ENCODE measurements at regions not wholly inside any gene's neighbourhood (a gene's known extent, or its start where the extent isn't known, plus 50 kb on each side); places are given as distances from the start of the nearest gene placed in this dataset.
A peak's percentile ranks its signal among the peaks of the same experiment; 100 is the strongest.
"Not testable (repeated sequence)": the region's sequence is repeated elsewhere in the genome, so short reads cannot be mapped to it uniquely, and the experiment has no call there.

DNA sequence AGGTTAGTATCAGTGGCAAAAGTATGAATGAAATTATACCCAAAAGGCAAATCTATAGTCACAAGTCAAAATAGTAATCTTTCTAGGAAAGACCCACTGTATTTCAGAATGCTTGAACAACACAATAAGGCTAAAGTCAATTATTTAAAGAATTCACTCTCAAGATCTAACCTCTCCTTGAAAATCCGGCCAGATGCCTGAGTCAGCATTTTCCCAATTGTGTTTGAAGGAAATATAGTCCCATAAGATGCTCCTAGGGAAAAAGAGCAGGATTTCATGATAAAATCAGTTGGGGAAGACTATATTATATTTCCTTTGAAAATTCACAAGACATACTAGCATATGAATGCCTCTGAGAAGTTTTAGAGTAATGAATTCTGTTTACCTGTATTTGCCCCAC lies 1075.0 kb downstream of the GRM8 start:
- DNase-seq = no peak

- no peak for DNase-seq
Observed at GRCh38 chr7:126166645-126167044, 1086.1 kb downstream of the GRM8 start.

- DNase-seq = no peak
Observed at GRCh38 chr7:126163647-126164046, 1089.1 kb downstream of the GRM8 start.

DNA sequence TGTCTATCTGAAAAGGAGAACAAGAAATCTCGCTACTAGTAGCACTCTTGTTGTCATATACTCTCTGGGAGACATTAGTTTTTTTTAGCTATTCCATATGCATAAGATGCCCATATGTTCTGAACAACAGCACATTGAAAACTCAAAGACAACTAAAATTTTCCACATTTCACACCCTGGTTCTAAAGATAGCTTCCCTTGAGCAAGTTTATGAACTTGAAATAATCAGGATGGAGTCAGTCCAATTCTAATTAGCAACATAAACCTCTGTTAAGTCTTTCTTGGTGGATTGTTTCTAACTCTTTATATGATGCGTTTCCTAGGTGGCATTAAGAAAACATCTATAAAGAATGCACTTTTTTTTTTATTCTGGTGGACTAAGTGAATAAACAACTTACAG lies 1095.3 kb downstream of the GRM8 start:
- DNase-seq = no peak

- no peak for DNase-seq
Observed at GRCh38 chr7:126150278-126150958, 1102.3 kb downstream of the GRM8 start.

- no peak for DNase-seq
Observed at GRCh38 chr7:126140858-126141466, 1111.8 kb downstream of the GRM8 start.

DNA sequence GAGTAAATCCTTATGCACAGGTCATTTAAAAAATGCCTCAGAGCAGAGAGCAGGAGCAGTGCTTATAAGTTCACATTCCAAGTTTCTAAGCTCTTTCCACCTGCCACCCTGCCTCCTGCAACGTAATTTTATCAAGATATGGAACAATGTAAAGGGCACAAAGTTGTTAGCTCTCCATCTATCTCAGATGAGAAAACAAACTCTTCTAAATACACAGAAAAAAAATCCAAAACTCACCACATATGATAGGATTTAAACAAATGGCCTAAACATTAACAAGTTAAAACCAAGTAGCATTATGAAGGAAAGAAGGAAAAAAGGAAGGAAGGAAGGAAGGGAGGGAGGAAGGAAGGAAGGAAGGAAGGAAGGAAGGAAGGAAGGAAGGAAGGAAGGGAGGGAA lies 1132.8 kb downstream of the GRM8 start:
- no peak for DNase-seq

GRCh38 chr7:126103582-126103981 lies 1149.2 kb downstream of the GRM8 start:
- DNase-seq = no peak

DNA sequence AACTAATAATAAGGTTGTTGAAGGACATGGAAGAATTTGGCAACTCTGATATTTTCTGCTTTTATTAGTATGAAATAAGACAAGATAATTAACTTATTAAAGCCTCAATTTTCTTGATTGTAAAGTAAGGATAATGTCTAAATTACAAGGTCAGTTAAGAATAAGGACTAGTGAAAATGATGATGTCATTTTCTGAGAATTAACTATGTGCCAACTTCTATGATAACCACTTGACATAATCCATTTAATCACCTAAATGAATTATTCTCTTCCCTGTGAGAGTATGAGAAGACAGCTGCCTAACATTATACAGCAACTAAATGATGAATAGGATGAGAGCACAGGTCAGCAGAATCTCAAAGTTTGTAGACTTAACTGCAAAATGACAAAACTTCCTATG lies 1153.4 kb upstream of the POT1 start:
- DNase-seq = no peak

- DNase-seq = no peak
Observed at GRCh38 chr7:126079581-126079980, 1150.0 kb upstream of the POT1 start.

GRCh38 chr7:126079151-126079550 lies 1149.5 kb upstream of the POT1 start:
- DNase-seq = no peak

- no peak for DNase-seq
Observed at GRCh38 chr7:126065766-126066165, 1136.1 kb upstream of the POT1 start.

- DNase-seq = no peak
Observed at GRCh38 chr7:126057979-126058378, 1128.4 kb upstream of the POT1 start.

GRCh38 chr7:126056613-126057012 lies 1127.0 kb upstream of the POT1 start:
- DNase-seq = not testable (repeated sequence)

- DNase-seq = no peak
Observed at GRCh38 chr7:126052229-126052628, 1122.6 kb upstream of the POT1 start.

- no peak for DNase-seq
Observed at GRCh38 chr7:126044662-126045061, 1115.0 kb upstream of the POT1 start.

DNA sequence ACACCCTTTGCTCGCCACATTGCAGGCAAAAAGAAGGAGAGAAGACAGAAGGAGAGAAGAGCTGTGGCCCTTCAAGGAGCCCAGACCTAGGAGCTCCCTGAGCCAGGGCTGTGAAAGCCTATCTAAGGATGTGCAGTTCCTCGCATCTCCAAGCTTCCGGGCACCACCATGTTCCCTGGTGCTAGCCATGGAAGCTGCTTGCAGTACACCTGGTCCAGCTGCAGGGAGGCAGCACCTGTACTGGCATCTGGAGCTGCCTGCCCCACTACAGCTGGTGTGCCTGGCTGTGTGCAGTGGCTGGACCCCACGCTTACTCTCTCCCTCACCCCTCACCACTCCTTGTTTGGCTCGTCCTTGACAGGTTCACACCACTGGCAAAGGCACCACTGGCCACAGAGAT lies 1111.8 kb upstream of the POT1 start:
- no peak for DNase-seq

- DNase-seq = no peak
Observed at GRCh38 chr7:126040114-126041045, 1110.8 kb upstream of the POT1 start.

DNA sequence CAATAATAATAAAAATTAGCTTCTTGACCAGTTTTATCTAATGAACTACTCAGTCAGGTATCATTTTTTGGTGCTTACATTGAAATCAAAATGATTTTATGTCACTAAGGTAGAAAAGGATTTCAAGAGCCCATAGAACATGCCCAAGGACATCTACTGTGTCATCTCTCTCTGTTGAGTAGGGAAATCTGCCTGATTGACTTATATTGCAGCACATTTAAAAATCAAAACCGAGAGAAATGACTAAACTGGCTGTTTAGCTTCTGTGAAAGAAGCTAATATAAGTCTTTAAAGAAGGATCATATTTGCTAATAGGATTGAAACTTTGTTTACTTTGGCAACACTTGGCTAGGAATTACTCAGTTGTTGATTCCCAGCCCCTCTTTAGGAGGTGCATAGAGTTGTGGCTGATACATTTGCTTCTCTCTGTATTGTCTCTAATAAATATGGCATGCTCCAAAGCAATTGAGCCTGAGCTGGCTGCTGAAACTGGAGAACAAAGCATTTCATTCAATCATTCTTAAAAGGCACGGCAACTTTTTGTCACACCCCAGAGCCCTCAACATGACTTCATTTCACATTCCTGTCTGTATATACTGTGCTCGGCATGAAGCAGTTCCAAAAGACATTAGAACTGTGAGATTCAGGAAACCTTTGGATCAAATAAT lies 1096.9 kb upstream of the POT1 start:
- peak; percentile 42 for DNase-seq

DNA sequence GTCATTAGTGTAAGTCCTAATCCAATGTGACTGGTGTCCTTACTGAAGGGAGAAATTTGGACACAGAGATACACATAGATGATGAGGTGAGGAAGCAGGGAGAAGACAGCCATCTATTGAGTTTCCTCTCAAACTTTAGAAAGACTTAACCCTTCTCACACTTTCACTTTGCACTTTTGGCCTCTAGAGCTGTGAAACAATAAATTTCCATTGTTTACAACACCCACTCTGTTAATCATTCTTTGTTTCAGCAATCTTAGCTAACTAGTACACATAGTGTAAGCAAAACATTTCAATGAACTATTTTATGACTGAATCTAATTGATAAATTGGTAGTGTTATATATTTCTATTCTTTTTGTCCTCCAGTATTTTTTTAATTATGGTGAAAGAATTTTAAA lies 1092.8 kb upstream of the POT1 start:
- DNase-seq = no peak

DNA sequence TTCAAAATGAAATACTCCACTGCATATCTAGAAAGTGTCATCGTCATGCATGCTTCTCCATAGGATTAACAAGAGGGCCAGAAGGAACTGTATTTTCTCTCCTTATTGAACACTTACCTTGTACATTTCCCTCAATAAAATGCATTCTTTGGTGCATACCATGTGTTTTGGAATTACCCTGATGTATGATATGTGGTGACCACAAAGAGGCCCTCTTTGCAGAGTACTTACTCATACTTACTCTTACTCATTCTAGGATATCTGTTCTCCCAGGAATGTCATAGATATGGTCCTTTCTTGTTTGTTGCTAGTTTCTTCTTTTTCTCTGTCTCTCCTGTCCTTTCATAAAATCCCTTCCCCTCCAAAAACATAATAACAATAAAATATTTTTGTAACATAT lies 1087.1 kb upstream of the POT1 start:
- no peak for DNase-seq

DNA sequence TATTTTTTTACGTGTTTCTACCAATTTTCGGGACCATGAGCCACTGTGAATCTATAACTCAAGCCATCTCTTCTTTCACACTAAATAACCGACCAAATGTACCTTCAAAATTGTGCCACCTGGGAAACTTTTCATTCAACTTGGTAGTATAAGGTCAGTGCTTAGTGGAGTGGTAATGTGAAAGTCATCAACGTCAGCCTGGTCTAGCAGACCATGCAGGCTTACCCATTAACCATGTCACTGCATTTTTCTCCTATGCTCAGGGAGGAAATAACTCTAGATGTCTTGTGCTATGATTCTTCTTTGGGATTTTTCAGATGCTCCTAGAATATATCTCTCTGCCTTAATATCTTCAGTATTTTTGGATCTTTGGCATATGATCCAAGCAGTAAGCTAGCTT lies 1075.4 kb upstream of the POT1 start:
- no peak for DNase-seq

DNA sequence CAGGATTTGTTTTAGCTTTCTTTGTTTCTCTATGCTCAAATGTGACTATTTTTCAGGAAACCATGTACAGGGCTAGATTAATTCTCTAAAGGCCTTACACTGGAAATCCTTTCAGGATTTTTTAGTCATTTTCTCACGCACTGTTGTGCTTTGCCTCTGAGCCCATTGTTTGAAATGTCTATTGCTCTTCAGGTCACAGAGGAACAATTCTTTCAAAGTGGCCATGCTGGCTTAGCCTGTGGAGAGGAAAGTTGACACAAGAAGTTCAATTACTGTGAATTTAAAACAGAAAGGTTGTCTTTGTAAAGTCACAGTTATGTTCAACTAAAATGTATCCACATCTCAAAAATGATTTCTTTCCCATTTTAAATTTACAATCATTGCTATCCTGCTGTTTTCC lies 1071.7 kb upstream of the POT1 start:
- no peak for DNase-seq
